Mesenchymal stem cell (in vitro differentiated cells and primary cell): ENCODE measurements at regions not wholly inside any gene's neighbourhood (a gene's known extent, or its start where the extent isn't known, plus 50 kb on each side); places are given as distances from the start of the nearest gene placed in this dataset.

ENCODE experiments used
- DNase-seq: peaks from one replicate; pipeline ENCODE4 v3.0.0-alpha.2; 2013
- H2AFZ ChIP-seq: one replicate; pipeline ENCODE4 v1.6.1; 2013; ENCODE audit warnings: low read depth, mild to moderate bottlenecking, control low read depth, inconsistent platforms, low read length, moderate library complexity
- H2AK5ac ChIP-seq: 2 replicates; pipeline ENCODE4 v1.6.1; 2013; ENCODE audit warnings: low read length, moderate library complexity, mild to moderate bottlenecking, inconsistent platforms; ENCODE audit not compliant: severe bottlenecking
- H2BK120ac ChIP-seq: one replicate; pipeline ENCODE4 v1.6.1; 2013; ENCODE audit warnings: low read depth, mild to moderate bottlenecking, inconsistent platforms, low read length, moderate library complexity
- H2BK12ac ChIP-seq, 2 experiments: one replicate each; pipeline ENCODE4 v1.6.1; 2013; ENCODE audit warnings: inconsistent platforms in 2 of 2, low read length in 2 of 2, mild to moderate bottlenecking in 2 of 2, moderate library complexity in 2 of 2, control low read depth in 1 of 2
- H2BK15ac ChIP-seq: one replicate; pipeline ENCODE4 v1.6.1; 2013; ENCODE audit warnings: mild to moderate bottlenecking, low read depth, inconsistent platforms; ENCODE audit not compliant: poor library complexity, severe bottlenecking
- H2BK5ac ChIP-seq: 2 replicates; pipeline ENCODE4 v1.6.1; 2013; ENCODE audit warnings: low read depth, mild to moderate bottlenecking, low read length, control low read depth, inconsistent platforms; ENCODE audit not compliant: poor library complexity, severe bottlenecking
- H3K14ac ChIP-seq, 2 experiments: one replicate each; pipeline ENCODE4 v1.6.1; 2013; ENCODE audit warnings: inconsistent platforms in 2 of 2, low read length in 2 of 2, control low read depth in 1 of 2, mild to moderate bottlenecking in 1 of 2, moderate library complexity in 1 of 2
- H3K18ac ChIP-seq, 2 experiments: one replicate each; pipeline ENCODE4 v1.6.1; 2013; ENCODE audit warnings: inconsistent platforms in 2 of 2, low read length in 2 of 2, control low read depth in 1 of 2, low read depth in 1 of 2, mild to moderate bottlenecking in 1 of 2
- H3K23ac ChIP-seq, 2 experiments: one replicate each; pipeline ENCODE4 v1.6.1; 2013; ENCODE audit warnings: inconsistent platforms in 2 of 2, low read length in 2 of 2, mild to moderate bottlenecking in 2 of 2, moderate library complexity in 2 of 2, control low read depth in 1 of 2
- H3K27ac ChIP-seq: 2 replicates; pipeline ENCODE4 v1.5.1; 2013; ENCODE audit warnings: mild to moderate bottlenecking, moderate library complexity, low read length, control low read depth, inconsistent platforms; ENCODE audit not compliant: poor library complexity, severe bottlenecking
- H3K27me3 ChIP-seq, 2 experiments: 2 replicates each; pipeline versions ENCODE4 v1.6.1 to v1.7.0; 2013; ENCODE audit warnings: low read length in 2 of 2, mild to moderate bottlenecking in 2 of 2, moderate library complexity in 2 of 2, control low read depth in 1 of 2, inconsistent platforms in 1 of 2; ENCODE audit not compliant: control insufficient read depth in 1 of 2, insufficient read depth in 1 of 2
- H3K36me3 ChIP-seq, 2 experiments: 2 replicates each; pipeline versions ENCODE4 v1.6.1 to v1.7.0; 2013; ENCODE audit warnings: low read length in 2 of 2, control low read depth in 1 of 2, inconsistent platforms in 1 of 2, low read depth in 1 of 2, mild to moderate bottlenecking in 1 of 2; ENCODE audit not compliant: insufficient read depth in 2 of 2, control insufficient read depth in 1 of 2
- H3K4ac ChIP-seq, 2 experiments: one replicate each; pipeline ENCODE4 v1.6.1; 2013; ENCODE audit warnings: inconsistent platforms in 2 of 2, low read length in 2 of 2, mild to moderate bottlenecking in 2 of 2, moderate library complexity in 2 of 2, control low read depth in 1 of 2, low read depth in 1 of 2
- H3K4me1 ChIP-seq: 2 replicates; pipeline ENCODE4 v1.6.1; 2013; ENCODE audit warnings: low read depth, low read length, control low read depth; ENCODE audit not compliant: control insufficient read depth, insufficient read depth
- H3K4me2 ChIP-seq: 2 replicates; pipeline ENCODE4 v1.6.1; 2013; ENCODE audit warnings: low read length, mild to moderate bottlenecking, inconsistent platforms; ENCODE audit not compliant: poor library complexity, severe bottlenecking
- H3K4me3 ChIP-seq, 2 experiments: 2 replicates each; pipeline versions ENCODE4 v1.5.1 to v1.7.0; 2013; ENCODE audit warnings: low read length in 2 of 2, mild to moderate bottlenecking in 2 of 2, control low read depth in 1 of 2, low read depth in 1 of 2; ENCODE audit not compliant: insufficient read depth in 1 of 2
- H3K79me1 ChIP-seq: replicated peaks from 2 replicates; pipeline ENCODE4 v1.6.1; 2013; ENCODE audit warnings: mild to moderate bottlenecking, control low read depth, low read length, inconsistent platforms; ENCODE audit not compliant: poor library complexity, severe bottlenecking
- H3K9ac ChIP-seq: 2 replicates; pipeline ENCODE4 v1.7.0; 2013; ENCODE audit warnings: mild to moderate bottlenecking, low read length, moderate library complexity
- H3K9me3 ChIP-seq: 2 replicates; pipeline ENCODE4 v1.7.0; 2013; ENCODE audit warnings: mild to moderate bottlenecking, low read length; ENCODE audit not compliant: control insufficient read depth
- H4K8ac ChIP-seq: one replicate; pipeline ENCODE4 v1.6.1; 2013; ENCODE audit warnings: inconsistent platforms, mild to moderate bottlenecking, low read length, moderate library complexity
- H4K91ac ChIP-seq: one replicate; pipeline ENCODE4 v1.6.1; 2013; ENCODE audit warnings: mild to moderate bottlenecking, low read length, inconsistent platforms
- WGBS: methylation state at CpG from one replicate; pipeline ENCODE4 v1.1.7; 2013; ENCODE audit warnings: mixed read lengths; 5-methylcytosine and 5-hydroxymethylcytosine counted together

- DNase-seq = no peak
- H4K8ac ChIP-seq = no peak overlapping the region
- no peak overlapping the region for H2BK5ac ChIP-seq
- H4K91ac ChIP-seq = no peak overlapping the region
- no peak overlapping the region for H3K14ac ChIP-seq
- no peaks in the 10 kb centered on the region for H3K79me1 ChIP-seq
- WGBS = 92% methylated on average over 2 of the region's 2 CpGs
- H2AK5ac ChIP-seq = no peak overlapping the region
- H3K4ac ChIP-seq = no peak overlapping the region
- H3K9me3 ChIP-seq = no peaks in the 10 kb centered on the region
- no peaks in the 10 kb centered on the region for H3K4me1 ChIP-seq
- H3K27me3 ChIP-seq = no peaks in the 10 kb centered on the region
- no peak overlapping the region for H3K4me2 ChIP-seq
- no peak overlapping the region for H3K27ac ChIP-seq
- H2BK12ac ChIP-seq = no peak overlapping the region
- H2AFZ ChIP-seq = no peak overlapping the region
- H2BK15ac ChIP-seq = no peak overlapping the region
- H3K18ac ChIP-seq = no peak overlapping the region
- H3K4me3 ChIP-seq = no peak overlapping the region
- no peak overlapping the region for H2BK120ac ChIP-seq
- H3K9ac ChIP-seq = no peak overlapping the region
- H3K23ac ChIP-seq = no peak overlapping the region
- H3K36me3 ChIP-seq = no peaks in the 10 kb centered on the region
Measured at GRCh38 chr5:125499636-125500332, 753.3 kb upstream of the ZNF608 start.

DNA sequence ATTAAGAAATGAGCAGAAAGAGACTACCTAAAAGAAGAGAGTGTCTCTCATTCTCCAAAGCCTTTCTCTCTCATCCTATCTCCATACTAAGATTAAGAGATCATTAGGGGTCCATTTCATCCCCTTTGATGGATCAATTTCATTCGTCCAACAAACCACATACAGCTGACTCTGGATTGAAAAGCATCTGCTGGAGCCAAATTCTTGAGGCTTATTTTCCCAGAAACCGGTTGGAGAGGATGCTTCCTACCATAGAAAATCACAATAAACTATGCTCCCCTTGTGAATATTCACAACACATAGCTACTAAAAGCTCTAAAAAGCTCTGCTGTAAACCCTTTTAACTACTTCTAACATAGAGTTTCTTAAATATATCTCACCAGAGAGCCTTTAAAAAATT is 755.0 kb upstream of the ZNF608 start:
- H2BK15ac ChIP-seq = no peak overlapping the region
- no peaks in the 10 kb centered on the region for H3K4me1 ChIP-seq
- no peak overlapping the region for H2BK120ac ChIP-seq
- no peak overlapping the region for H2AK5ac ChIP-seq
- H3K23ac ChIP-seq = no peak overlapping the region
- H3K27ac ChIP-seq = no peak overlapping the region
- DNase-seq = no peak
- H3K4me3 ChIP-seq = no peak overlapping the region
- no peaks in the 10 kb centered on the region for H3K79me1 ChIP-seq
- H2BK5ac ChIP-seq = no peak overlapping the region
- no peak overlapping the region for H2AFZ ChIP-seq
- no peak overlapping the region for H3K9ac ChIP-seq
- 65% methylated on average over 2 of the region's 2 CpGs for WGBS
- H3K14ac ChIP-seq = no peak overlapping the region
- no peaks in the 10 kb centered on the region for H3K27me3 ChIP-seq
- no peak overlapping the region for H3K4me2 ChIP-seq
- no peak overlapping the region for H3K18ac ChIP-seq
- H4K8ac ChIP-seq = no peak overlapping the region
- H4K91ac ChIP-seq = no peak overlapping the region
- no peaks in the 10 kb centered on the region for H3K36me3 ChIP-seq
- no peaks in the 10 kb centered on the region for H3K9me3 ChIP-seq
- H3K4ac ChIP-seq = no peak overlapping the region
- no peak overlapping the region for H2BK12ac ChIP-seq

- Histone ChIP-seq H3K23ac (no peak overlapping the region), H2AFZ (no peak overlapping the region), H3K79me1 (no peaks in the 10 kb centered on the region), H3K27ac (no peak overlapping the region), H2BK5ac (no peak overlapping the region), H4K91ac (no peak overlapping the region), H3K9ac (no peak overlapping the region), H3K27me3 (no peaks in the 10 kb centered on the region), H2AK5ac (no peak overlapping the region), H3K4me3 (no peak overlapping the region), H3K4me2 (no peak overlapping the region), H4K8ac (no peak overlapping the region), H2BK12ac (no peak overlapping the region), H3K4ac (no peak overlapping the region), H3K4me1 (no peaks in the 10 kb centered on the region), H3K18ac (no peak overlapping the region), H2BK15ac (no peak overlapping the region), H3K14ac (no peak overlapping the region), H3K9me3 (no peaks in the 10 kb centered on the region), H2BK120ac (no peak overlapping the region), H3K36me3 (no peaks in the 10 kb centered on the region)
- no peak for DNase-seq
- WGBS = 91% methylated on average over 1 of the region's 5 CpGs
Measured at GRCh38 chr5:125503946-125504345, 757.5 kb upstream of the ZNF608 start.

GRCh38 chr5:125505115-125505514 is 758.7 kb upstream of the ZNF608 start:
- Histone ChIP-seq H3K14ac (no peak overlapping the region), H3K27ac (no peak overlapping the region), H4K8ac (no peak overlapping the region), H3K4me2 (no peak overlapping the region), H2AK5ac (no peak overlapping the region), H3K23ac (no peak overlapping the region), H3K4me1 (no peaks in the 10 kb centered on the region), H3K9me3 (no peaks in the 10 kb centered on the region), H2BK15ac (no peak overlapping the region), H2BK120ac (no peak overlapping the region), H3K9ac (no peak overlapping the region), H3K79me1 (no peaks in the 10 kb centered on the region), H3K36me3 (no peaks in the 10 kb centered on the region), H3K4me3 (no peak overlapping the region), H2BK5ac (no peak overlapping the region), H2AFZ (no peak overlapping the region), H3K18ac (no peak overlapping the region), H4K91ac (no peak overlapping the region), H2BK12ac (no peak overlapping the region), H3K27me3 (no peaks in the 10 kb centered on the region), H3K4ac (no peak overlapping the region)
- 83% methylated on average over 1 of the region's 3 CpGs for WGBS
- no peak for DNase-seq
